WTC11 (cell line): ENCODE measurements at regions not wholly inside any gene's neighbourhood (a gene's known extent, or its start where the extent isn't known, plus 50 kb on each side); places are given as distances from the start of the nearest gene placed in this dataset.

Experiments
- ATAC-seq: fragments of 200-7000 bp; cut with Tn5 transposase; 2 replicates; pipeline ENCODE4 v1.10.0; 2021; ENCODE audit warnings: mild to moderate bottlenecking, moderate library complexity
- CTCF ChIA-PET: fragments of 300-600 bp; sonication (Branson Sonifier 250); formaldehyde crosslinking; loops from one replicate; lab custom pipeline; 2021; ENCODE audit warnings: antibody characterized with exemption; lab: Charles Lee
- POLR2A ChIA-PET: fragments of 350-600 bp; sonication (Branson Sonifier 250); formaldehyde crosslinking; loops from one replicate; lab custom pipeline; 2021; ENCODE audit warnings: antibody characterized with exemption; lab: Charles Lee
- DNase-seq: peaks from one replicate; pipeline ENCODE4 v3.0.0; 2021; ENCODE audit warnings: low spot score
- H3K27ac Mint-ChIP-seq: 2 replicates; pipeline ENCODE4 v1.8.0; 2021; ENCODE audit warnings: mixed read lengths
- H3K27me3 Mint-ChIP-seq: 2 replicates; pipeline ENCODE4 v1.8.0; 2021; ENCODE audit warnings: low read depth, mild to moderate bottlenecking, moderate library complexity, mixed read lengths
- H3K36me3 Mint-ChIP-seq: 2 replicates; pipeline ENCODE4 v1.8.0; 2021; ENCODE audit warnings: mixed read lengths
- H3K4me1 Mint-ChIP-seq: 2 replicates; pipeline ENCODE4 v1.8.0; 2022; ENCODE audit warnings: mixed read lengths
- H3K4me3 Mint-ChIP-seq: 2 replicates; pipeline ENCODE4 v1.8.0; 2021; ENCODE audit warnings: mild to moderate bottlenecking, moderate library complexity, mixed read lengths
- H3K9me3 Mint-ChIP-seq: 2 replicates; pipeline ENCODE4 v1.8.0; 2021; ENCODE audit warnings: mixed read lengths
- ESRRA ChIP-seq: sonication (generic); formaldehyde crosslinking; IDR thresholded peaks from 2 replicates; pipeline ENCODE4 v1.8.1; 2022; ENCODE audit warnings: mild to moderate bottlenecking, missing genetic modification reagents, borderline replicate concordance
- ETV6 ChIP-seq: sonication (generic); formaldehyde crosslinking; IDR thresholded peaks from 2 replicates; pipeline ENCODE4 v1.8.1; 2022; ENCODE audit warnings: mild to moderate bottlenecking, missing genetic modification reagents
- FOXJ3 ChIP-seq: sonication (generic); formaldehyde crosslinking; IDR thresholded peaks from 2 replicates; pipeline ENCODE4 v1.9.0; 2021; ENCODE audit warnings: missing genetic modification reagents, mild to moderate bottlenecking, borderline replicate concordance
- FOXP1 ChIP-seq: sonication (generic); formaldehyde crosslinking; IDR thresholded peaks from 2 replicates; pipeline ENCODE4 v1.8.0; 2022; ENCODE audit warnings: missing genetic modification reagents, mild to moderate bottlenecking, moderate library complexity, borderline replicate concordance
- GRHL2 ChIP-seq: fragments of 250-450 bp; sonication (Bioruptor Pico); IDR thresholded peaks from 2 replicates; pipeline ENCODE4 v1.8.0; 2022; ENCODE audit warnings: mild to moderate bottlenecking, moderate library complexity; ENCODE audit not compliant: insufficient replicate concordance, severe bottlenecking
- IRF1 ChIP-seq: sonication (generic); formaldehyde crosslinking; IDR thresholded peaks from 2 replicates; pipeline ENCODE4 v1.8.0; 2023; ENCODE audit warnings: missing genetic modification reagents
- JAZF1 ChIP-seq: fragments of 250-450 bp; sonication (Bioruptor Pico); IDR thresholded peaks from 2 replicates; pipeline ENCODE4 v1.9.0; 2021; ENCODE audit warnings: moderate library complexity, mild to moderate bottlenecking, inconsistent platforms
- NFATC4 ChIP-seq: fragments of 250-450 bp; sonication (Bioruptor Pico); IDR thresholded peaks from 2 replicates; pipeline ENCODE4 v1.9.0; 2021; ENCODE audit warnings: mild to moderate bottlenecking
- NFYB ChIP-seq: sonication (generic); formaldehyde crosslinking; conservative IDR thresholded peaks from 2 replicates; pipeline ENCODE4 v1.8.0; 2022; ENCODE audit warnings: low read depth, missing genetic modification reagents
- NR1H2 ChIP-seq: sonication (generic); formaldehyde crosslinking; IDR thresholded peaks from 2 replicates; pipeline ENCODE4 v1.9.0; 2021; ENCODE audit warnings: mild to moderate bottlenecking, moderate library complexity, missing genetic modification reagents
- NR2C2 ChIP-seq: sonication (generic); formaldehyde crosslinking; IDR thresholded peaks from 2 replicates; pipeline ENCODE4 v1.8.0; 2022; ENCODE audit warnings: mild to moderate bottlenecking, missing genetic modification reagents
- PRRX2 ChIP-seq: fragments of 250-450 bp; sonication (Bioruptor Pico); IDR thresholded peaks from 2 replicates; pipeline ENCODE4 v1.8.0; 2021; ENCODE audit warnings: mild to moderate bottlenecking
- RORB ChIP-seq: fragments of 250-450 bp; sonication (Bioruptor Pico); IDR thresholded peaks from 2 replicates; pipeline ENCODE4 v1.9.0; 2021; ENCODE audit warnings: mild to moderate bottlenecking
- SOX15 ChIP-seq: fragments of 250-450 bp; sonication (Bioruptor Pico); IDR thresholded peaks from 2 replicates; pipeline ENCODE4 v1.9.0; 2021; ENCODE audit warnings: mild to moderate bottlenecking
- STAT6 ChIP-seq: sonication (generic); formaldehyde crosslinking; conservative IDR thresholded peaks from 2 replicates; pipeline ENCODE4 v1.8.1; 2023; ENCODE audit warnings: mild to moderate bottlenecking, low read depth, missing genetic modification reagents, moderate library complexity
- TCF7 ChIP-seq: sonication (generic); formaldehyde crosslinking; IDR thresholded peaks from 2 replicates; pipeline ENCODE4 v1.8.0; 2022; ENCODE audit warnings: mild to moderate bottlenecking, low read depth, missing genetic modification reagents, moderate library complexity
- ZBTB43 ChIP-seq: sonication (generic); formaldehyde crosslinking; IDR thresholded peaks from 2 replicates; pipeline ENCODE4 v1.8.1; 2023; ENCODE audit warnings: mild to moderate bottlenecking, missing genetic modification reagents
- ZMAT4 ChIP-seq: fragments of 250-450 bp; sonication (Bioruptor Pico); IDR thresholded peaks from 2 replicates; pipeline ENCODE4 v1.9.0; 2021; ENCODE audit warnings: mild to moderate bottlenecking
- ZNF396 ChIP-seq: fragments of 250-450 bp; sonication (Bioruptor Pico); IDR thresholded peaks from 2 replicates; pipeline ENCODE4 v1.8.0; 2021; ENCODE audit warnings: mild to moderate bottlenecking, moderate library complexity, borderline replicate concordance
- ZNF416 ChIP-seq: fragments of 250-450 bp; sonication (Bioruptor Pico); IDR thresholded peaks from 2 replicates; pipeline ENCODE4 v1.9.0; 2021; ENCODE audit warnings: mild to moderate bottlenecking, inconsistent platforms
- ZNF423 ChIP-seq: fragments of 250-450 bp; sonication (Bioruptor Pico); IDR thresholded peaks from 2 replicates; pipeline ENCODE4 v2.1.2; 2022; ENCODE audit warnings: mild to moderate bottlenecking, moderate library complexity
- TF ChIP-seq, protein P1 (sequence below): sonication (generic); formaldehyde crosslinking; IDR thresholded peaks from 2 replicates; pipeline ENCODE4 v1.8.0; 2022; ENCODE audit warnings: mild to moderate bottlenecking, missing genetic modification reagents
- TF ChIP-seq, protein P2 (sequence below): sonication (generic); formaldehyde crosslinking; IDR thresholded peaks from 2 replicates; pipeline ENCODE4 v1.8.1; 2023; ENCODE audit warnings: mild to moderate bottlenecking, missing genetic modification reagents
- TF ChIP-seq, protein P3 (sequence below): sonication (generic); formaldehyde crosslinking; IDR thresholded peaks from 2 replicates; pipeline ENCODE4 v1.8.0; 2022; ENCODE audit warnings: mild to moderate bottlenecking, missing genetic modification reagents

- no peak for TF ChIP-seq NR2C2 (CRISPR knock-in tag)
These were observed 190.5 kb upstream of the VEPH1 start (continued) for GRCh38 chr3:157693762-157694161.

DNA sequence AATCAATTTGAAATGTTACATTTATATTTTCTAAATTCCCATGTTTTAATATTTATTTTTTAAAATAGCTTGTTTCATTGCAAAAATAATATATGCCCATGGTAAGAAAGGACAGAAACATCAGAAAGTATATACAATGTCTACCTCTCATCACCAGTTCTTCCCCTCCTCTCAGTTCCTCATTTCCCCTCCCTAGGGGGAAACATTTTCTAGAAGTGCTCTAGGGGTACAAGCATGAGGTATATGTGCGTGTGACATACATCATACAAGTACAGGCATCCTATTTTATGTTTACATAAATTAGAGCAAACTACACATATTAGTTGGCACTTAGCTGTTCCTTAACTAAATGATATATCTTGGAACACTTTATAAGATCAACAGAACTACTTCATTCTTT lies 189.3 kb upstream of the VEPH1 start:
- ChIA-PET CTCF (no interaction called here), POLR2A (no interaction called here)
- no peak overlapping the region for H3K4me3 Mint-ChIP-seq
- H3K27me3 Mint-ChIP-seq, result no peaks in the 10 kb centered on the region
- H3K4me1 Mint-ChIP-seq, result no peaks in the 10 kb centered on the region
- ATAC-seq (no peak), DNase-seq (no peak)
- no peak overlapping the region for H3K27ac Mint-ChIP-seq
- no peak for TF ChIP-seq PRRX2 (CRISPR knock-in tag)
- TF ChIP-seq ZNF423 (CRISPR knock-in tag), result no peak
- no peak for TF ChIP-seq NFATC4 (CRISPR knock-in tag)
- no peak for TF ChIP-seq SOX15 (CRISPR knock-in tag)
- TF ChIP-seq, protein P1, sequence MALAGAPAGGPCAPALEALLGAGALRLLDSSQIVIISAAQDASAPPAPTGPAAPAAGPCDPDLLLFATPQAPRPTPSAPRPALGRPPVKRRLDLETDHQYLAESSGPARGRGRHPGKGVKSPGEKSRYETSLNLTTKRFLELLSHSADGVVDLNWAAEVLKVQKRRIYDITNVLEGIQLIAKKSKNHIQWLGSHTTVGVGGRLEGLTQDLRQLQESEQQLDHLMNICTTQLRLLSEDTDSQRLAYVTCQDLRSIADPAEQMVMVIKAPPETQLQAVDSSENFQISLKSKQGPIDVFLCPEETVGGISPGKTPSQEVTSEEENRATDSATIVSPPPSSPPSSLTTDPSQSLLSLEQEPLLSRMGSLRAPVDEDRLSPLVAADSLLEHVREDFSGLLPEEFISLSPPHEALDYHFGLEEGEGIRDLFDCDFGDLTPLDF (CRISPR knock-in tag), result no peak
- TF ChIP-seq RORB, result no peak
- no peak for TF ChIP-seq ZNF416 (CRISPR knock-in tag)
- TF ChIP-seq IRF1 (CRISPR knock-in tag), result no peak
- no peak for TF ChIP-seq GRHL2 (CRISPR knock-in tag)
- TF ChIP-seq, protein P2, sequence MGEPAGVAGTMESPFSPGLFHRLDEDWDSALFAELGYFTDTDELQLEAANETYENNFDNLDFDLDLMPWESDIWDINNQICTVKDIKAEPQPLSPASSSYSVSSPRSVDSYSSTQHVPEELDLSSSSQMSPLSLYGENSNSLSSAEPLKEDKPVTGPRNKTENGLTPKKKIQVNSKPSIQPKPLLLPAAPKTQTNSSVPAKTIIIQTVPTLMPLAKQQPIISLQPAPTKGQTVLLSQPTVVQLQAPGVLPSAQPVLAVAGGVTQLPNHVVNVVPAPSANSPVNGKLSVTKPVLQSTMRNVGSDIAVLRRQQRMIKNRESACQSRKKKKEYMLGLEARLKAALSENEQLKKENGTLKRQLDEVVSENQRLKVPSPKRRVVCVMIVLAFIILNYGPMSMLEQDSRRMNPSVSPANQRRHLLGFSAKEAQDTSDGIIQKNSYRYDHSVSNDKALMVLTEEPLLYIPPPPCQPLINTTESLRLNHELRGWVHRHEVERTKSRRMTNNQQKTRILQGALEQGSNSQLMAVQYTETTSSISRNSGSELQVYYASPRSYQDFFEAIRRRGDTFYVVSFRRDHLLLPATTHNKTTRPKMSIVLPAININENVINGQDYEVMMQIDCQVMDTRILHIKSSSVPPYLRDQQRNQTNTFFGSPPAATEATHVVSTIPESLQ (CRISPR knock-in tag), result no peak
- no peak for TF ChIP-seq NFYB (CRISPR knock-in tag)
- no peak for TF ChIP-seq NR1H2
- TF ChIP-seq FOXP1 (CRISPR knock-in tag), result no peak
- H3K9me3 Mint-ChIP-seq, result peaks cover 27% of the 10 kb centered on the region
- peaks cover 11% of the 10 kb centered on the region for H3K36me3 Mint-ChIP-seq

- H3K4me1 Mint-ChIP-seq, result peaks cover 5% of the 10 kb centered on the region
- ChIA-PET POLR2A (no interaction called here), CTCF (interaction anchor here (1.4 kb wide), 1 partner anchor 77 kb away, joined by 7 read pairs; no protein-coding TSS in a partner anchor)
- H3K27ac Mint-ChIP-seq, result no peak overlapping the region
- peaks cover 3% of the 10 kb centered on the region for H3K27me3 Mint-ChIP-seq
- peaks cover 23% of the 10 kb centered on the region for H3K36me3 Mint-ChIP-seq
- H3K4me3 Mint-ChIP-seq, result no peak overlapping the region
- DNase-seq (no peak), ATAC-seq (no peak; the same call in none of the 2 replicates)
- peaks cover 59% of the 10 kb centered on the region for H3K9me3 Mint-ChIP-seq
- TF ChIP-seq ETV6 (CRISPR knock-in tag) (no peak), STAT6 (CRISPR knock-in tag) (no peak), ESRRA (CRISPR knock-in tag) (no peak), TCF7 (no peak), JAZF1 (CRISPR knock-in tag) (no peak), FOXJ3 (CRISPR knock-in tag) (no peak), ZNF423 (CRISPR knock-in tag) (no peak), ZNF396 (CRISPR knock-in tag) (no peak), NFYB (CRISPR knock-in tag) (no peak), ZBTB43 (no peak), ZMAT4 (CRISPR knock-in tag) (no peak), SOX15 (CRISPR knock-in tag) (no peak)
- TF ChIP-seq, protein P3, sequence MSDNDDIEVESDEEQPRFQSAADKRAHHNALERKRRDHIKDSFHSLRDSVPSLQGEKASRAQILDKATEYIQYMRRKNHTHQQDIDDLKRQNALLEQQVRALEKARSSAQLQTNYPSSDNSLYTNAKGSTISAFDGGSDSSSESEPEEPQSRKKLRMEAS (CRISPR knock-in tag), result no peak
These were observed 180.5 kb upstream of the VEPH1 start for GRCh38 chr3:157683668-157684067.
